GM18870 (cell line): ENCODE measurements at regions not wholly inside any gene's neighbourhood (a gene's known extent, or its start where the extent isn't known, plus 50 kb on each side); places are given as distances from the start of the nearest gene placed in this dataset.
"Not testable (repeated sequence)": the region's sequence is repeated elsewhere in the genome, so short reads cannot be mapped to it uniquely, and the experiment has no call there.

Experiments
- ATAC-seq: cut with Tn5 transposase; IDR thresholded peaks from one replicate; pipeline ENCODE4 v1.9.1; 2021; ENCODE audit warnings: moderate library complexity; ENCODE audit not compliant: unreplicated experiment

DNA sequence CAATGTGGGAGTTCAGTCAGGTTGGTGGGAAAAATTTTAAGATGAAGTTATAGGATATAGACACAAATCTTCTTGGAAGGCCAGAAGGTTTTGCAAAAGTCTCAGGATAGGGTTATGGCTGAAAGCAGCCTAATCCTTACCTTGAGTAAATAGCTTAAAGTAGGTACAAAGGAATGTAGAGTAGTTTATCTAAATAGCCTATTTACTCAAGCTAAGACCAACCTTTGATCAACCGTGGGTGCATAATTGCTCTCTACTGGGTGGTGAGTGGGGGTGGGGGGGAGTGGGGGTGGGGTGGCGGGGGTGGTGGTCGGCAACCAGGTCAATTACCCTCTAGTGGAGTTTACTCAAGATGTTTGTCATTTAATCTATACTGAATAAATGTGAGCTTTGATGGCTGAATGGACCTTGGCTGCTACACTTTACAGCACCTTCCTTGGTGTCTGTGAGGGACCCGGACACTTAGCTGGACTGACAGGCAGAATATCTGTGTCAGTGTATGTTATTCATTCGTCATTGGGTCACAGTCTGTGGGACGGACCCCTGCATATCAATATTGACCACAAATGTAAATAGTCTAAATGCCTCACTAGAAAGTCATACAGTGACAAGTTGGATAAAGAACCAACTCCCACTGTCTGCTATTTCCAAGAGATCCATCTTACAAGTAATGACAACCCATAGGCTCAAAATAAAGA, 545.7 kb upstream of the PABPC4L start:
- ATAC-seq, result no peak

DNA sequence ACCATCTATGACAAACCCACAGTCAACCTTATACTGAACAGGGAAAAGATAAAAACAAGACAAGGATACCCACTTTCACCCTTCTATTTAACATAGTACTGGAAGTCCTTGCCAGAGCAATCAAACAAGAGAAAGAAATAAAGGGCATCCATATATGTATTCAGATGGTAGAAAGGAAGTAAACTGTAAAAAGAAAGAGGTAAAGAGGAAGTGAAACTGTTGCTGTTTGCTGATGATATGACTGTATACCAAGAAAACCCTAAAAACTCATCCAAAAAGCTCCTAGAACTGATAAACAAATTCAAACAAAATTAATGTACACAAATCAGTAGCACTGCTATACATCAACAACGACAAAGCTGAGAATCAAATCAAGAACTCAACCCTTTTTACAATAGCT, 538.7 kb upstream of the PABPC4L start:
- ATAC-seq, result no peak

DNA sequence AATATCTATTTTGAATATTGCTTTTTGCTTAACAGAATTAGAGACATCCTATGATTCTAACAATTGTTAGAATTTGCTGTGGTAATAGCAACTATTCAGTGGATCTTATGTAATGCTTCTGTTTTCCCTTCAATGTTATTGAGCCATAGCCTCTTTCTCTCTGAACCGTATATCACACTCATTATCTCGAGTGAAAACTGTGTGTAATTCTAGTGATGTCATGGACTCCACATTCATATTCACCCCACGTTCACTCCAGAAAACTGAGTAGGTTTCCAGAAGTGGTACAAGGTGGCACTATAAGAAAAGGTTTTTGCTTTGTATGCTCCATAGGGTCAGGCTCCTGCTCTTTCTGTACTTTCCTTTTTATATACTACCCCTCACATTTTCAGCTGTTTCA, 534.3 kb upstream of the PABPC4L start:
- ATAC-seq, result no peak

DNA sequence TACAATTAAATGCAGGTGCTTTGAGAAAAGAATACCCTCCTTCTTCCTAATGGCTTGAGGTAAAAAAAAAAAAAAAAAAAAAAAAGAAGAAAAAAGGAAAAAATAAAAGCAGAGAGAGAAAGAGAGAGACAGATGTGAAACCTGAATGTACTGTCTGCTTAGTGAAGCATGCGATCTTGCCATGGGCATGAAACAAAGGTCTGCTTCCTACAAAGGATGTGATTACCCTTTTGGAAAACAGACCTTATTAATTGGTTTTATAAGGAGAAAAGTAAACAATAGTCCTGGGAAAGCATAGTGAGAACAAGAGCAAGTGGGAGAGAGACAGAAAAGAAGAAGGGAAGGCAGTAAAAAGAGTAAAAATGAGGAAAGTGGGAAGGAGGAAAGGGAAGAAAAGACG, 526.1 kb upstream of the PABPC4L start:
- ATAC-seq, result no peak

DNA sequence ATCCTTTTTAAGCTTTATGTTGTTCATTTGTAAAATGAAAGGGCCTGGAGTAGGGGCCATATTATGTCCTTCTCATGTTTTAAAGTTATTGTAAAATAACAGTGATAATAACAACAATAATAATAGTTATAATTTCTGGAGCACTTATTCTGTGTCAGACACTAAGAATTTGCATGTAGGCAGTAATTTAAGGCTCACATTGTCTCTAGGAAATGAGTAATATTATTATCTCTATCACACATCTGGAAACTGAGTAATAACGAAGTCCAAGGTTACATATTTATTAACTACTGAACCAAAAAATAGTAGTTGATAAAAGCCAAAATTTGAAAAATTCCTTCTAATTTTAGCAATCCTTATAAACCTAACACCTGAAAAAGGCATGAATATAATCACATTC, 520.7 kb upstream of the PABPC4L start:
- ATAC-seq, result no peak

DNA sequence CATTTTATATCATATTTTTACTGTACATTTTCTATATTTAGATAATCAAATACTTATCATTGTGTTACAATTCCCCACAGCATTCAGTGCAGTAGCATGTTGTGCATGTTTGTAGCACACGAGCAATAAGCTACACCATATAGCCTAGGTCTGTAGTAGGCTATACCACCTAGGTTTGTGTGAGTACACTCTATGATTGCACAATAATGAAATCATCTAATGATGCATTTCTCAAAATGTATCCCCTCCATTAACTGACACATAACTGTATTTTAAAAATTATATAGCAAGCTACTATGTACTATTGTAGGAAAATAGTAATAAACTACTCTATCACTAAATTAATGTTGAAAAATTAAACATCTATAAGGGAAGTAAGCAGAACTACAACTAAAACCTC, 518.4 kb upstream of the PABPC4L start:
- ATAC-seq, result no peak

DNA sequence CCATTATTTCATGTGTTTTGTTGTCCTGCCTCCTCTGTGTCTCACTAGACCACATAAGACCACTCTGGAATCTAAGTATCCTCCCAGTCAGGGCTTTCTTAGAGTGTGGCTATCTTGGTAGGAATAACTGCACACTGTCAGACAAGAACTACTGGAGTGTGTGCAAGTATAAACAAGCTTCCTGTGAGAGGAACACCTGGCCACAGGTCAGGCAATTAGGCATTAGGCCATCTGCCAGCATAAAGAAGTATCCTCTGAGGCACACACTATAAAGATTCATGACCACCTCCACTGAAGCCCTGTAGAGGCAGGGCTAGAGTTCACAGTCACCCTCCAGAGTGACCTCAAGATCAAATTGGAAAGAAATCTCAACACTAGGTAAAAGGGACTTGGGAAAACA, 507.0 kb upstream of the PABPC4L start:
- ATAC-seq, result no peak

DNA sequence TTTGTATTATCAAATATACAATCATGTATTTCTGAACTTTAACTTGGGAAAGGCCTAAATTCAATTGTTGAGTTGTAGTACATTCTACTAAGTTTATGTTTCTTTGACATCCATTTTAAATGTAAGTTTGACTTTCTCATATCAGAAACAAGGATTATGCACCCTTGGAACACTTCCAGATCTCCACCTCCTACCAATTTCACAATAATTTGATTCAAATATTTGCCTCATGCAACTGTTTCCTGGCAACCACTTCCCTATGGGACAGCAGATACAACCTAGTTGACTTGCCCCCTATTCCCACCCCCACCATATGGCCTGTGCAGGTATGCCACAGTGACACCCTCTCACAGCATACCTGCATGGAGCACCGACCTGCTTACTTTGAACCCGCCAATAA, 506.4 kb upstream of the PABPC4L start:
- ATAC-seq, result no peak

DNA sequence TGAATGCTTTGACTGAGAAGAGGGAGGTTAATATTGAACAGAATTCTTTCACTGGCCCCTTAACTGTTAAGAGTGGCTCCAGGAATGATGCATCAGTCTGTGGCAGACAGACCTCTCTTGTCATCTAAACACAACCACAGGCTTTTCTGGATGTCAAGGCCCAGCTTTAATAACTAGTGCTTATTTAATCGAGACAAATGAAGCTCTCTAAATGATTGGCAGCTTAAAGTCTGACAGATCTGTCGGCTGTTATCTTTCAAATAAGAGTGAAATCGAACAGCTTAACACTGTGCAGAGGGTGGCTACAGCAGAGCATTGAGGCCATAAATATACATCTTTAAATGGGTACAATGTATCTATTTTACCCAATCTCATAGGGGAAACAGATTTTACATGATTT, 500.8 kb upstream of the PABPC4L start:
- ATAC-seq, result no peak

DNA sequence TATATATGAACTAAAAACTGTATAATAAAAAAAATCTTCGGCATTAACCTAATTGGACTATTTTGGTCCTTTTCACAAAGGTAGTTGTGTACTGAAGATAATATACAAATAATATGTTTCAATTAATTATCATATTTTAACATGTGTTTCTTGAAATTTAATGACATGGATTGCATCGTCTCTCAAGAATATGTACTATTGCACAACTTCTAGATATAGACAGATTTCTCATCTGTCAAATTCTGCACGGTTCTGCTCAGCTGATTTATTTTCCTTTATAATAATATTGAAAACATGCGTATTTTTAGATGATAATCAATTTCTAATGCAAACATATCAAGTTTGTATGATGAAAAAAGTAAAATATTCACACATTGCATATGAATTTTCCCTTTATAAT, 498.7 kb upstream of the PABPC4L start:
- ATAC-seq, result no peak

DNA sequence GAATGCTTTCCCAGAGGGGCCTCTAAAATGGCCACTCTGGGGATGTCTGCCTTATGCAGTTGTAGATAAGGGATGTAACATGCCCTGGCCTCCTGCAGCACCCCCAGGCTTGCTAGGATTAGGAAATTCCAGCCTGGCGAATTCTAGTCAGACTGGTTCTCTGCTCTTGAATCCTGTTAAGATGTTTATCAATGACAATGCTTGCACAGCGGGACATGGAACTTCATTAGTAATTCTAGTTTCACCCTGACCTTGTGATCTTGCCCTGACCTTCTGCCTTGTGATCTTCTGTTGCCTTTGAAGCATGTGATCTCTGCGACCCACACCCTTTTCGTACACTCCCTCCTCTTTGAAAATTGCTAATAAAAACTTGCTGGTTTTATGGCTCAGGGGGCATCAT, 497.2 kb upstream of the PABPC4L start:
- ATAC-seq, result not testable (repeated sequence)

DNA sequence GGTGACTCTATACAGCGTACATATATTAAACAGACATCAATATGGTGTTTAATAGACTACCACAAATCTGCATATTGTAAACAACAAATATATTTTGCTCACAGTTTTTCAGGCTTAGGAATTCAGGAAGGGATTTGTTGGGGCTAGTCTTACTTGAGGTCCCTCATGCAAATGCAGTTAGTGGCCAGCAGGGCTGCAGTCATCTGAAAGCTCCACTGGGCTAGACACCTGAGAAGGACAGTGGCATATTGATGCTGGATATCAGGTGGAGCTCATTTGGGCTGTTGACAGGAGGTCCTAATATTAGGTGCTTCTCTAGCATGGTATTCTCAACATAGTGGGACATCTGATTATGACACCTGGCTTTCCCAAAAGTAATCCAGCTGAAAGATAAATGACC, 493.8 kb upstream of the PABPC4L start:
- no peak for ATAC-seq

DNA sequence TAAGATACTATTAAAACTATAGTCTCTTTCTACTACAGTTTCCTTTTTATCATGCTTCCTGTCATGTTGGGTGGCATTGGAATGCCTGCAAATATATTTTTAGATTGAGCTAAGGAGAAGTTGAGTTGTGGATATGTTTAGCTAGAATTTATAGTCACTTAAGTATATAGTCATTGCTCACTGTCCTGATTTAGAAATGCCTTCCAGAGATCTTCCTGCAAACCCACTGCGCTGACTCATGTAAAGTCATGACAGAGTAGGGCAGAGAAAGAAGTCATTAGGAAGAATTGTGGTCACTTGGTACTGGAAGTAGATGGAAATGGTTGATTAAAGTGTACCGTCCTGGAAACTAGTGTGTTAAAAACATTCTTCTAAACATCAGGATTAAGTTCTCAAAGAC, 490.3 kb upstream of the PABPC4L start:
- no peak for ATAC-seq

DNA sequence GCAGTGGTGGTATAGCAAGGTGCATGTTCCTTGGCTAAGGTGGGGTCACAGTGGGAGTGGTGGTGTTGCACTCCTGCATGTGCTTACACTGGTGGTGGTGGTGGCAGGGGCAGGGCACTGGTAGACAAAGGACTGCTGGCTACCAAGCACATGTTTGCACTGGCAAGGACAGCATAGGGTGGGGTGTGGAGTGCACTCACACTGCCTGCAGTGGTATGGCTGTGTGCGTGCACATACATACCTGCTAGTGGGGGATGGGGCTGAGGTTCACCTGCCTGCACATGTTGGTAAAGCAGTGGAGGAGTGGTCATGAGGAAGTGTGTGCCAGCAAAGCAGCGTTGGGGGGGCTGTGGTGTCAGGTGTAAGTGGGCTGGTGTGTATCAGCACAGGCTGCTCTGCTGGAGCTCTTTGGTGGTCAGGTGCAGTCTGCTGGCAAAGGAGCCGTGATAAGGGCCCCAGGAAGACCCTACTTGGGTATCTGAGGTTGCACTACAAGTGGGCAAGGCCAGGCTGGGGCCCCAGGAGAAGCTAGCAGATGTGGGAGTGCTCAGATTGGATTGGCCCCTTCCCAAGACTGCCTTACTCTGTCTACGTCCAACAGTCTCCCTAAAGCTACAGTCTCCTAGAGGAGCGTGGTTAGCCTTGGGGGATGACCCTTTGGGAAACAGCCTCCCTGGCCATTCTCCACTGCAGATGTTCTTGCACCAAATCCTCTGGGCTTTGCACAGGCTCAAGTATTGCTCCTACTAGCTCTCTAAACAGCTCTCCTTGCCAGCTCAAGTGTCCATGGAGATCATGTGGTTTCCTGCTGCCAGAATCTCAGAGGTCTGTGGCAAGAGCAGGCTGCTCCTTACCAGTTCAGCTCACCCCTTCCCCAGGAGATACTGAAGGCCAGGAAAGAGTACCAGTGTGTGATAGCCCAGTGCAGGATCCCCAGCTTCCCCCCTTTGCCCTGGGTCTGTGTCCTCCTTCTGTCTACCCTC, 486.3 kb upstream of the PABPC4L start:
- ATAC-seq, result no peak

DNA sequence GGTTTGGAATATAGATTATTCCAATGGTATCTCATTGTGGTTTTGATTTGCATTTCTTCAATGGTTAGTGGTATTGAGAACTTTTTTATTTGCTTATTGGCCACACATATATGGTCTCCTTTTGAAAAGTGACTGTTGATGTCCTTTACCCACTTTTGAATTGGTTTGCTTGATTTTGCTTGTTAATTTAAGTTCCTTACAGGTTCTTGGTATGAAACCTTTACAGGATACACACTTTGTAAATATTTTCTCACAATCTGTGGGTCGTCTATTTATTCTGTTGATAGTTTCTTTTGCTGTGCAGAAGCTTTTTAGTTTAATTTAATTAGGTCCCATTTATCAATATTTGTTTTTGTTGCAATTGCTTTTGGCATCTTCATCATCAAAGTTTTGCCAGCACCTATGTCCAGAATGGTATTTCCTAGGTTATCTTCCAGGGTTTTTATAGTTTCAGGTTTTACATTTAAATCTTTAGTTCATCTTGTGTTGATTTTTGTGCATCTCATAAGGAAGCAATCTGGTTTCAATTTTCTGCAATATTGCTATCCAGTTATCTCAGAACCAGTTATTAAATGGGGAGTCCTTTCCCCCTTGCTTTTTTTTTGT, 475.7 kb upstream of the PABPC4L start:
- no peak for ATAC-seq

DNA sequence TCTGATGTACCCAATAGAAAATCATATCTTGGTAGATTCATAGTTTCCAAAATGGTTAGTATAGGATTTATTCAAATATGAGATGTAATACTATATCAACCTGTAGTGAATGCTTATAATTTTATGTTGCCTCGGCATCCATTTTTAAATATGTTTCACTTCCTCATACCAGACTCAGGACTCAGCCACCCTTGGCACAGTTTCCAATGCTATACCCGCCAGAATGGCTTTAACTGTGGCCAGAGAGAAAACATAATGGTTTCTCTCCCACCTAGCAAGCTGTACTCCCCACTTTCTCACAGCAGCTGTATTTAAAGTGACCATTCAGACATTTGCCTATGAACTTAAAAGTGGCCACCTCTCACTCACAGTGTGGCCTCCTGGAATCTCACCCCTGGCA, 466.6 kb upstream of the PABPC4L start:
- no peak for ATAC-seq

DNA sequence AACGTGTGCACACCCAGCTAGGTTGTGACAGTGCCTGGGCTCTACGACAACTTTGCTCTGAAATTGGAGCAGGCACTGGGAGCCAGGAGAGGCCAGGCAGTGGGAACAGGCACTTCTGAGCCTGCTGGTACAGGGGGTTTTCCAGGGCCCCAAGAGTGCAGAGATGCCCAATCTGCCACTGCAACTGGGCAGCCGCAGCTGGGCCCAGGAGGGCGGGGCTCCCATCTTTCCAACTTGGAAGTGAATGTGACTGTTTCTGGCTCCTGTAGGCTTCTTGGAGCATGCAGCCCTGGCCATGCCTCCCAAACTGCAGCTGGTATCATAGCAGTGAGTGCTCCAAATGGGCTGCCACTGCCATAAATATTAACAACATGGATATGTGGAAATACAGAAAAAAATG, 465.1 kb upstream of the PABPC4L start:
- ATAC-seq, result no peak

DNA sequence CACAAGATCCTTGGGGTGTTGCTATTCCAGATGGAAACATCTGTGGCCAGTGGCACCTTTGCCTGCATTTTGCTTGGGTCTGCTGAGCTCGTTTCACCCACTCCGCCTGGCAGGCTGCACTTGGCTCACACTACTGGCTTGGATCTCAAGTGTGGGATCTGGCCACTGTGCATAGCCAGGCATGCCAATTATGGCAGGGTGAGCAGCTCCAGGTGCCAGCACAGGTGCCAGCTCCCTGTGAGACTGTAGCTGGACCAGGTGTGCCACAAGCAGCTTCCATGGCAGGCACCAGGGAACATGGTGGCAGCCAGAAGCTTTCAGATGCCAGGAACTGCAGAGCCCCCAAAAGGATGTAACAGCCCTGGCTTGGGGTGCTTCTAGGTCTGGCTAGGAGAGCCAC, 463.8 kb upstream of the PABPC4L start:
- no peak for ATAC-seq

DNA sequence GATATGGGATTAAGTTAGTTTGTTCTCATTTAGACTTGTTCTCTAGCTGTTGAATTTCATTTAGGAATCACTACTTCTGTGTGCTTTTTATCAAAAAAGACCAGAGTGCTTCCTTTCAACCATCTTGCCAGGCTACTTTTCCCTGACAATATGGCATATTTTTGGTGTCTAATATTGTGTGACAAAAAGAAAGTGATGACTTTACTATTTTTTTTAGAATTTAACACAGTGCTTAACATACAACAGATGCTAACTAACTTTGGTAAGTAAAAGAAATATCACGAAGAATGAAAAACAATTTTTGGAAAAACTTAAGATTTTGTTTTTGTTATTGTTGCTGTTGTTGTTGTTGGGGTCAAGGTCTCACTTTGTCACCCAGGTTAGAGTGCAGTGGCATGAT, 462.2 kb upstream of the PABPC4L start:
- ATAC-seq, result no peak

DNA sequence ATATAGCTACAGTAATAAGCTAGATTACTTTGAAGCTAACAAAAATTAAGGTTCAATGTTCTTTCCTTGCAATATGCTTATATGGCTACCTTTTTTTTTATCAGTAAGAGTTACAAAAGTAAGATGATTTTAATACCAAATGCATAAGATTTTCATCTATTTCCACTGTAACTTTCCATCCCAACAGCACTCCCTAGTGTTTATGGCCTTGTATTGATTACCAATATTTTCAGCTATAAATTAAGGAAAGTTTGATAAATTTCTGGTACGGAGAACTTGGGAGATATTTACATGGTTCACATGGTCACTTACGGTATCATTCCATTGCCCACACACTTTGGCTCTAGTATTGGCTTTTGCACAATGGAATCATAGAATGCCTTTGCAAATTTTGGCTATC, 448.9 kb upstream of the PABPC4L start:
- no peak for ATAC-seq

DNA sequence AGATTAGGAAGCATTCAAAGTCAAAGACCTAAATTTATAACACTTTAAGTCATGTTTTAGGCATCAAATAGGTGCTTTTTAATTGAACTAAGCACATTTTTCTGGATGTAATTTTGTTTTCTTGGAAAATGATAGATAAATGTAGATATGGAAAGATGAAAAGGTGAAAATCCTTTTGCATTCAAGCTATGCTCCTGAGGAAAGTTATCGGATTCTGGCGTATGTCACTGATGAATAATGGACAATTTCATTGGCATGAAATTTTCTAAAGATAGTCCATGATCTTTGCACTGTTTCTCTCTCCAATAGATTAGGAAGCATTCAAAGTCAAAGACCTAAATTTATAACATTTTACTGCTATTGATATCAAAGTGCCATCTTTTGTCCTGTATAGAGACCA, 444.2 kb upstream of the PABPC4L start:
- no peak for ATAC-seq
